ENCODE measurements at regions not wholly inside any gene's neighbourhood (a gene's known extent, or its start where the extent isn't known, plus 50 kb on each side); places are given as distances from the start of the nearest gene placed in this dataset.

DNA sequence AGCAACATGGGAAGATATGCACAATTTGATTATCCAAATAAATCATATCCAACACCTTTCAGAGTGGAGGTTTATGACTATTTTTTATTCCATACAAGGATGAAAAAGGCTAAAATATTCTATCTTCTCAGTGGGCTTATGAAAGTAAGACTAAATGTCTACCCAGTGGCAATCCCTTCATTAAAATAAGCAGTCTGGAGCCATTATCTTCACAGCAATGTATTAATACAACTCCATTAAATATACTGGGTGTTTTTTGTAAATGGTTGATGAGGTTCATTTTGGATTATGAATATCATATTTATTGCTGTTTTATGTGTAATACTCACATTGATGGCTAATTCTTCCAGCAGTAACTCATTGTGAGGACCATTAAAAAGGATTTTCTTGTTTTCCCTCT, 352.7 kb upstream of the SOX11 start:
- TF ChIP-seq, protein P1, sequence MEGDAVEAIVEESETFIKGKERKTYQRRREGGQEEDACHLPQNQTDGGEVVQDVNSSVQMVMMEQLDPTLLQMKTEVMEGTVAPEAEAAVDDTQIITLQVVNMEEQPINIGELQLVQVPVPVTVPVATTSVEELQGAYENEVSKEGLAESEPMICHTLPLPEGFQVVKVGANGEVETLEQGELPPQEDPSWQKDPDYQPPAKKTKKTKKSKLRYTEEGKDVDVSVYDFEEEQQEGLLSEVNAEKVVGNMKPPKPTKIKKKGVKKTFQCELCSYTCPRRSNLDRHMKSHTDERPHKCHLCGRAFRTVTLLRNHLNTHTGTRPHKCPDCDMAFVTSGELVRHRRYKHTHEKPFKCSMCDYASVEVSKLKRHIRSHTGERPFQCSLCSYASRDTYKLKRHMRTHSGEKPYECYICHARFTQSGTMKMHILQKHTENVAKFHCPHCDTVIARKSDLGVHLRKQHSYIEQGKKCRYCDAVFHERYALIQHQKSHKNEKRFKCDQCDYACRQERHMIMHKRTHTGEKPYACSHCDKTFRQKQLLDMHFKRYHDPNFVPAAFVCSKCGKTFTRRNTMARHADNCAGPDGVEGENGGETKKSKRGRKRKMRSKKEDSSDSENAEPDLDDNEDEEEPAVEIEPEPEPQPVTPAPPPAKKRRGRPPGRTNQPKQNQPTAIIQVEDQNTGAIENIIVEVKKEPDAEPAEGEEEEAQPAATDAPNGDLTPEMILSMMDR (IDR thresholded peaks at IDR 0.05; ENCODE audit: control insufficient read depth, insufficient read depth, low read depth, low read length, missing control alignments) = no peak
- no peak overlapping the region for H3K4me3 ChIP-seq (ENCODE audit: control insufficient read depth, low read depth, low read length)
- no peak for DNase-seq (ENCODE audit: low read depth)

DNA sequence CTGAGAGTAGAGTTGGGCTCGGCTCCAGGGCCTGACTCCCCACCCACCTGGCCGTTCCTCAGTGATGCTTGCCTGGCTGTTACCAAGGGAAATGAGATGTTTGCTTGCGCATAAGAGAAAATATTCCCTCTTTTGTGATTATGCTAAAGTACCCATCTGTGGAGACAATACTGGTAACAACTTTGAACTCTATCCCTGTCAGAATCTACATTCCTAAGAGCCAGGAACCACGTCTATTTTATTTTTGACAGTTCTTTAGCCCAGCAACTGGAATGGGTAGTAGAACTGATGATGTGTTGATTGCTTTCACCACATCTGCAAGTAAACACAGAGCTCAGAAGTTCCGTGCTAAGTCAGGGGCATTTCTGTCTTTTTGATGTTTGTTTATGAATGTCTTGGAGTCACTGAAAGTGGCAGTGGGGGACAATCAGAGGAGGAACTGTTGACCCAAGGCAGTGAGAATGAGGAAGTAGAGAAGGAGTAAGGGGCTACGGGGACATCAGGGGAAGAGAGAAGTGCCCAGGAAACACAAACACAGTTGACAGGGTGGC, 348.3 kb upstream of the SOX11 start:
- TF ChIP-seq, protein P1 (IDR thresholded peaks at IDR 0.05; ENCODE audit: control insufficient read depth, insufficient read depth, low read depth, low read length, missing control alignments) = no peak
- no peak for DNase-seq (ENCODE audit: low read depth)
- no peak overlapping the region for H3K4me3 ChIP-seq (ENCODE audit: control insufficient read depth, low read depth, low read length)

DNA sequence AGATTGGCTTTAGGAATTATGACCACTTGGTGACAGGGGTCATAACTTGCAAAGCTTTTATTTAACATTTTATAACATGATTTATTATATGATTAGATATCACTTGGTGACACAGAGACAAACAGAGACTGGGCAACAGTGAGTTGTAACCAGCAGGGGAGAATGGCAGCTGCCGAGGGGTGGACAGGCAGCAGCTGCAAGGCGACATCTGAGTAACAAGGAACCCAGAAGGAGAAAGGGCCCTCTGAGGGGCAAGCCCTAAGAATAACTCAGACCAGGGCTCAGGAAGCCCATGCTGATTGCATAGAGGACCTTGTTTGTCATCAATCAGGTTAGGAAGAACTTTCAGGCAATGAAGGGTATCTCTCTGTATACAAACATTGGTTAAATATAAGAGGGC, 339.9 kb upstream of the SOX11 start:
- no peak for DNase-seq (ENCODE audit: low read depth)
- no peak overlapping the region for H3K4me3 ChIP-seq (ENCODE audit: control insufficient read depth, low read depth, low read length)
- TF ChIP-seq, protein P1 (IDR thresholded peaks at IDR 0.05; ENCODE audit: control insufficient read depth, insufficient read depth, low read depth, low read length, missing control alignments) = no peak

DNA sequence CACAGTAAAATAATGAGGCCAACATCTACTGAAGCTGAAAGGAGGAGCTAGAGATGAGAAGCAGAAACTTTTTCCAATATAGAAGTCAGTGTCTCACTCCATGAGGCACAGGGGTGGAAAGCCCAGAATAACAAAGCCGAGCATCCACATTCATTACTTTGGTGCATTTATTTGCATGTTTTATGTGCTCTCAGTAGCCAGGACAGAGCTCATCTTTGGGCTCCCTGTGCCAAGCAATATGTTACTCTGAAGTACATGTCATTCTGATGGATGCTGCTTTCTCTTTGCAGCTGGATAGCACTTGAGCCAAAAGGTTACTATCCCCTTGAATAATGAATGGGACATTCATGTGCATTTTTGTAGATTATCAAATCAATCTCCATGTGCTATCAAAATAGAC, 338.6 kb upstream of the SOX11 start:
- DNase-seq (ENCODE audit: low read depth) = no peak
- no peak overlapping the region for H3K4me3 ChIP-seq (ENCODE audit: control insufficient read depth, low read depth, low read length)
- TF ChIP-seq, protein P1 (IDR thresholded peaks at IDR 0.05; ENCODE audit: control insufficient read depth, insufficient read depth, low read depth, low read length, missing control alignments) = no peak

DNA sequence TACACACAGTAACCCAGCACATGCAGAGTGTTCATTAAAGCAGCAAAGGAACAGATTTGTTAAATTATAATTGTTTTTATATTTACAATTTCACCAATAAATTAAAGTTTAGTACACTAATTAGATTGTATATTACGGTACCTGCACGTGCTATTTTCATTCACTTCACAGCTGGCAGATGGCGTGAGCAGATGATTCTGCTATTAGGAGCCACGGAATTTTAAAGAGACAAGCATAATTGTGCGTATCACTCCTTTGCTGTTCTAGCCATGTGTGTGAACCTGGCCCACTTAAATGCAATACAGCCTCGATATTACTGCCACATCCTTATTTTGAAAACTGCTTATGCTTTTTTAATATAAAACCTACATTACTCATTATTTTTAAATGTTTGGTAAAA, 332.8 kb upstream of the SOX11 start:
- TF ChIP-seq, protein P1 (IDR thresholded peaks at IDR 0.05; ENCODE audit: control insufficient read depth, insufficient read depth, low read depth, low read length, missing control alignments) = no peak
- no peak for DNase-seq (ENCODE audit: low read depth)
- H3K4me3 ChIP-seq (ENCODE audit: control insufficient read depth, low read depth, low read length) = no peak overlapping the region

DNA sequence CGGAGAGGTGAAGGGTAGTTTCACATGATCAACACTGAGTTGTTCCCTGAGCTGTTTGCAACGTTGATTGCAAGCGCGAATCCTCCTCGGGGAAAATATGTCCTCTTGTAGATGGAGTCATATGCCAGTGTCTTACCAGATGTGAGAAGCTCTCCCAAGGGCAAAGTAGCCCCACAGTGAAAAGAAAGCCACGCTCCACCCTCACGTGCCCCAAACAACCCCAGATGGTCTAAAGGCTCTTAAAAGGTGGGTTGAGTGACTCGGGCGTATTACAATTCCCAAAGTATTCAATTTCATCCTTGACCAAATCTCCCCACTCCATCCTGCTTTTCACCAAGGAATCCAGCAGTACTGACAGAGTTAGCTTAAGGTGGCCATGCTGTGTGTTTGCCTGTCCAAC, 332.1 kb upstream of the SOX11 start:
- no peak overlapping the region for H3K4me3 ChIP-seq (ENCODE audit: control insufficient read depth, low read depth, low read length)
- TF ChIP-seq, protein P1 (IDR thresholded peaks at IDR 0.05; ENCODE audit: control insufficient read depth, insufficient read depth, low read depth, low read length, missing control alignments) = no peak
- no peak for DNase-seq (ENCODE audit: low read depth)

DNA sequence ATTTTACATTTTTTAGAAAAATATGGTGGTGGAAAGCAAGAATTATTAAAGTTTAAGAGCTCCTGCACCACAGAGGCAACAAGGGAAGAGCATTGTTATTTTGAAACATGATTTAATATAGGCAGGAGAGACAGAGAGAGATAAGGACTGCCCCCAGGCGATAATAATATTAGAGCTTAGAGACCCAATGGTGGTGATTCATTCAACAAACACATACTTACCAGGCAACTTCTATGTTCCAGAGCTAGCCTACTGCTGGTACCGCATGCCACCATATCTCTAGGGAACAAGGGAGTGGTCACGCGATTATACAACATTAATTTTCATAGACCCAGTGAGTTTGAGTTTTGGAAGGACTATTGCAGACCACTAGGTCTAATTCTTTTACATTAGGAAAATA, 327.8 kb upstream of the SOX11 start:
- DNase-seq (ENCODE audit: low read depth) = no peak
- TF ChIP-seq, protein P1 (IDR thresholded peaks at IDR 0.05; ENCODE audit: control insufficient read depth, insufficient read depth, low read depth, low read length, missing control alignments) = no peak
- H3K4me3 ChIP-seq (ENCODE audit: control insufficient read depth, low read depth, low read length) = no peak overlapping the region
